HG02840 (cell line): ENCODE measurements at regions not wholly inside any gene's neighbourhood (a gene's known extent, or its start where the extent isn't known, plus 50 kb on each side); places are given as distances from the start of the nearest gene placed in this dataset.
"Not testable (repeated sequence)": the region's sequence is repeated elsewhere in the genome, so short reads cannot be mapped to it uniquely, and the experiment has no call there.

Source experiments
- ATAC-seq: cut with Tn5 transposase; IDR thresholded peaks from one replicate; pipeline ENCODE4 v1.9.1; 2021; ENCODE audit warnings: mild to moderate bottlenecking, moderate library complexity, moderate number of reproducible peaks; ENCODE audit not compliant: unreplicated experiment, low FRiP score

DNA sequence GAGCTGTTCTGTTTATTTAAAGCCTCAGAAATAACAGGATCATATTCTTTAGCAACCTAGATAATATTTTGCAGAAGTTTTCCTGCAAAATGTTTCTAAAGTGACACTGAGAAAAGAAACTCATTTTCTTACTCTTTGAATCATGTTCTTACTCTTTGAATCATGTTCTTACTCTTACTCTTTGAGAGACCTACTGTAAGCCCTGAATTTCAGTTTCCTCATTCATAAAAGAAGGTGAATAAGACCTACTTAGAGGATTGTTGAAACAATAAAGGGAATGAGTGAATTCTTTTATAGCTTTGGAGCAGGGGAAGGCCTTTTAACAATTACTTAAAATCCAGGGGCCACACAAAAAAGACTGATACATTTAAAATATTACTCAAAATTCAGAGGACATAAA is 221.7 kb upstream of the CMC1 start:
- ATAC-seq: no peak

DNA sequence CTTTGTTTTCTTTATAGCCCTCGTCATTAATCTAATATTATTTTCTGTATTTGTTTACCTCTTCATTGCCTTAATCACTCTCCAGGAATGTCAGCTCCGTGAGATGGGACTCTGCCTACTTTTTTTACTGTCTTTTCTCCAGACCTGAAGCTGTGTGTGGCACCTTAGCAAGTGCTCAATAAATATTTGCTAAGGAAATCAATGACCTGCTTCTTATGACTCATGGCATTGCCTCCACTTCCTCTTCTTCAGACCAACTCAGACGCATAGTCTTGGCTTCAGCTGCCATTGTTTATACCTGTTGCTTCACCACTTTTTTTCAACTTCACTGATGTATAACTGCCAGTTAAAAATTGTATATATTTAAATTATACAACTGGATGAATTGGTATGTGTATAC is 218.5 kb upstream of the CMC1 start:
- ATAC-seq: no peak

DNA sequence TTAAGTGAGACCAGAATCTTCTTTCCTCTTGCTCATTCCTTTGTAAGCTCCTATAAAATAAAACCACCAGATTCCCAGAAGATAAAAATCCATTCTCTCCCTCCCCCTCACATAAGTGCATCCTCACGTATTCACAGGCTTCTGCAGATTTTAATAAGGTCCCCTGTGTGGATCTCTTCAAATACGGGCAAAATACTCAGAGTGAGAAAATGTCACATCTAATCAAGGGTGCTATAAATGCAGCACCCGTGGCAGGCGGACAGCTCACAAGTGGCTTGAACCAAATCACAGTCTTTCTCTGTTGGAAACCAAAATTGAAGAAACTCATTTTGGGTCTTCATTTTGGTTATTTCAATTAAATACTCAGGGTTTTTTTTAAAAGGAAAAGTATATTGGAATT is 212.9 kb upstream of the CMC1 start:
- ATAC-seq: no peak

DNA sequence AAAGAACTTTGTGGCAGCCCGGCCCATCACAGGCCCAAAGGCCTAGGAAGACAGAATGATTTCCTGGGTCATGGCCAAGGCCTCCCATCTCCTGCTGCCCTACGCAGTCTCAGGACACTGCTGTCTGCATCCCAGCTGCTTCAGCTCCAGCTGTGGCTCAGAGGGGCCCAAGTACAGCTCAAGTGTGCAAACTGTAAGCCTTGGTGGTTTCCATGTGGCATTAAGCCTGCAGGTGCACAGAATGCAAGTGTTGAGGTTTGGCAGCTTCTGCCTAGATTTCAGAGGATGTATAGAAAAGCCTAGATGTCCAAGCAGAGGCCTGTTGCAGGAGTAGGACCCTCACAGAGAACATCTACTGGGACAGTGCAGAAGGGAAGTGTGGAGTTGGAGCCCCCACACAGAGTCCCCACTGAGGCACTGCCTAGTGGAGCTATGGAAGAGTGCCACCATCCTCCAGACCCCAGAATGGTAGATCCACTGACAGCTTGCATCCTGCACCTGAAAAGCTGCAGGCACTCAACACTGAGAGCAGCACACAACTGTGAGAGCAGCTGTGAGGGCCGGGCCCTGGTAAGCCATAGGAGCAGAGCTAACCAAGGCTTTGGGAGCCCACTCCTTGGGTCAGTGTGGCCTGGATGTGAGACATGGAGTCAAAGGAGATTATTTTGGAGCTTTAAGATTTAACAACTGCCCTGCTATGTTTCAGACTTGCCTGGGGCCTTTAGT is 208.2 kb upstream of the CMC1 start:
- no peak for ATAC-seq

DNA sequence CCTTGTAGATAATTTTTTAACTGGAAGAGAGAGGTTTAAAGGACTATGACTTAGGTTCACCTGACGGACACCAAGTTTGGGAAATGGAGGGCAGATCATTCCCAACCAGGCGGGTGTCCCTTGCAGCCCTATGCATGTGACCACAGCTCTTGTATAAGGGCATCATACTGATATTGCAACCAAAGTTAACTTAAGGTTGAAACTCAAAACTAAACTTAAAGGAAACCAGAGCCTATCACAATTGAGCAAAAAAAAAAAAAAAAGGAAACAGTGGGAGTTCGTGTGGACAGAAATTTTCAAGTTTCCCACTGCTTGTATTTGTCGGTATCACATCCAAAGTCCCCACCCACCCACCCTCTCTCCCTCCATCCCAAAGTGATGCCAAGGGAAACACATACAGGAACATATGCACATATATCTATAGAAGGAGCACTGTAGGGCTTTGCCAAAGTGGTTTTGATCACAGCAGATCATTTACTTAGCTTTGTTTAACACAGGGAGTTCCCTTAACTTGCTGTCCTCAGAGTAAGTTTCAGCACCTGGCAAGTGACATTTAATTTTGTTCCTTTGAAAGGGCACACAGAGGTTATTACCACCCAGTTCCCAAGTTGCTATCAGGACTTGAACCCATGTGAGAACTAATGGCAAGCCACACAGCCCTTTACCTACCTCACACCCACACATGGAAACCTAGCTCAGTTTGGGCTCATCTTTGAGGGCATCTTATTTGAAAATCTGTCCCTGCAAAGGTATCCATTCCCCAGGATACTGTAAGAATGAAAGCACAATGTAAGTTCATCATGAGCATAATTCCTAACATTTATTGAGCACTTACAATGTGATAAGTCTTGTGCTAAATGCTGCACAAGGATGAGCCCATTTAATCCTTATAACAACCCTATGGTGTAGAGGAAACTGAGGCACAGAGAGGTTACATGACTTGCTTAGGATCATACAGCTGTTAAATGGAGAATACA is 204.5 kb upstream of the CMC1 start:
- peak; percentile 51 for ATAC-seq

DNA sequence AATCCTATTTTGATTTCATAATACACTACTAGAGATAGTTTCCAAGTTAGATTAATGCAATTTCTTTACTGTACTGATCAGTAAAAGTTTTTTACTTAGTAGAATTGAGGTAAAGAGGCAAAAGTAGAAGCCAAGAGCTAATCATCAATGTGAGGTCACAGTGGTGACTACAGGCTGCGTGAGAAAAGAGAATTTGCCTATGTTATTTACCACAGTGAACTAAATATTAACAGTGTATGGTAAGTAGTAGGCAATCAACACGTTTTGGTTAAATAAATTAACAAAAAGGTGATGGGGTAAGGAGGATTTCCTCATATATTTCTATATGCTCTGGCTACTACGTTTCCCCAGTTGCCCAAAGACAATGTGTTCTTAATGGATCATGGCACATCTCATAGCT is 202.2 kb upstream of the CMC1 start:
- ATAC-seq: no peak

DNA sequence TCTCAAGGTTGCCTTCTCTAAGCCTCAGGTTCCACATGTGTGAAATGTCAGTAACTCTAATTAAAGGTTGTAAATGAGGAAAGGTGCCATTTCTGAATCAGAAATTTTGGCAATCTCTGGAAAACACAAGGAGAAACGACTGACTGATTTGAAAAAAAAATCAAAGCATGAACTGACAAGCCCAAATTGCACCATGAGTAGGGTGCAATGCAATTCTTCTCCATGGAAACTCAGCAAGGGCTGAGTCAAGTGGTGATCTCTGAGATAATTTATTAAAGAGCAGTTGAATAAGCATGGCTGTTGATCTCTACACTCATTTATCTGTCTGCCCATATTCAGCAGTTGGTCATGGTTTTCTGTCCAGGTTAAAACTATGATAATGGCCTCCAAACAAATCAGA is 201.6 kb upstream of the CMC1 start:
- no peak for ATAC-seq

DNA sequence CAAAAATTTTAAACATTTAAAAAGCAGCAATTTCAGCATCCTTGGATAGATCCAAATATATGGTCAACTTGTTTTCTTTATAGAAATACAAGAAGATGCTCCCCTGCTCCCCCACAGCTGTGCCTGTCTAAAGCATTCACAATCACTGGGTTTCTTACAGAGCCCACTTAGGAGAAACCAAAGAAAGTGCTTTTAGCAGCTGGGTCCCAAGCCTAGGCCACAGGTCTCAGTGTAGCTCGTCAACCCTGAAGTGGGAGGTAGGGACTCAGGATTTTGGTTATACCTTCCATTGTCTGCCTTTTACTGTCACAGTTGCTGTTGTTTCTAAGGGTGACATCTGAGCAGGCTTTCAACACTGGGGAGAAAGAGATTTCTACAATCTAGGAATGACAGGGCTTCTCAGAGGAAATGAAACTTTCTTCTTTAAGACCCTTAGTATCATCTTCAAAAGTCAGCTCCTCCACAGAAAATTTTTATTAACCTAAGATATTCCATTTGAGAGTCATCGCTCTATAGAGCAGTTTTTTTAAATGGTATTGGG is 199.3 kb upstream of the CMC1 start:
- ATAC-seq: peak; percentile 49

DNA sequence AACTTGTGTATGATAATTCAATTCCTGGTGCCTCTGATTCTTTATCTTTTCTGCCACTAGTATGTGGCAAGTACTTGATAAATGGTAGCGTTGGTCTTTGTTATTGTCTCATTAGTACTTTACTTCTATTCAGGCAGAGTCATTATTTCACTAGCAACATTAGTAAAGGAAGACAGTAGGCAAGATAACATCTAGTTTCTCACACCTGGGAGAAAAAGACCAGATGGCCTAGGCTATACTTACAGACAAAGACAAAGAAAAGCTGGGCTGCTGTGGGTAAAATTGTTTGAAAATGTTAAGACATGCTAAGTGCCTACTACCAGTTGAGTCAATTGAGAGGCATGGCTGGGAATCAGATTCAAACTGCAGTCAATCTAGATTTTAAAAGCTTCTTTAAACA is 198.7 kb upstream of the CMC1 start:
- ATAC-seq: peak; percentile 50

DNA sequence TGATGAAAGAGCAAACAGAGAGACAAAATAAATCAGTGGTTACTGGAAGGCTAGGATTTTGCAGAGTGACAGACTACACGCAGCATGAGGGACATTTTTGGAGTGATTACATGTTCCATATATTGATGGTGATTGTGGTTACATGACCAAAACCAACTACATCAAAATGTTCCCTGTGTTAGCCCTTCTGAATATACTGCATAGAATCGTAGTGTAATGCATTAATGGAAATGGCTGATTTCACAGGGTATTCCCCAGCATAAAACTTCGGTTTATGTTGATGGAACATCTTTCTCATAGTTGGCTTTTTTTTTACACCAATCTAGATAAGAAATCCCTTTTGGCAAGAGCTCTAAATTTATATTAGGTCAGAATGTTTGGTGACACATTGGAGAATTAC is 191.3 kb upstream of the CMC1 start:
- no peak for ATAC-seq

DNA sequence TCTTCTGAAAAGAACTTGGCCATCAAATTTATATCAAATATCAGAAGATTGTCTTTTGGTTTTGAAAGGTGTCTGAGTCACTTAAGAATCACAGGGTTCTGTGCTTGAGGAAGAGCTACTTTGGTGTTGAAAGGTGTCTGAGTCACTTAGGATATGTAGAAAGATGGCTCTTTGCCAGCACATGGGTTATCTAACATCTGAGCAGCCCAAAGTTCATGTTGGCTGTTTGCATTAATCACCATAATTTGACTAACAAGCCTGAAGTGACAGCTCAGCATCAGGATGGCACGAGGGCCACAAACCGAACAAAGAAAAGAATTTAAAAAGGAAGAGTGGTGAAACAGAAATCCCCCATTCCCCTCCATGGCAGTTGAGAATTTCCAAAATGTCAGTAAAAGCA is 190.5 kb upstream of the CMC1 start:
- ATAC-seq: no peak

DNA sequence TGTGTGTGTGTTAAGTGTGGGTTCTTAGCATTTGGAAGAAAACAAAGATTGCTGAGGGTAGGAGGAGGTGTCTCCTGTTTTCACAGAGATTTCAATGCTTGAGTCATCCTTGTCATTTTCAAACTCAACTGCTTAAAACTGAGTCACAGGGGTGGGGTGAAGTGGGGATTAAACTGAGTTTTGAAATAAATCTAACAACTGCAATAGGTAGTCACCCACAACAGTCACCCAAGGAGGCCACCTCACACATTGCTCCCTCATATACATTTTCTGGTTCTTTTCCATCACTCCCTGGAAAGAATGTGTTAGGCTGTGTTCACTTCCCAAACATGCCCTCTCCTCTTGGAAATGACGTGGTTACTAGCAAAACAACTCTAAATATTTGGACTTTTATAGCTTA is 187.7 kb upstream of the CMC1 start:
- ATAC-seq: no peak

DNA sequence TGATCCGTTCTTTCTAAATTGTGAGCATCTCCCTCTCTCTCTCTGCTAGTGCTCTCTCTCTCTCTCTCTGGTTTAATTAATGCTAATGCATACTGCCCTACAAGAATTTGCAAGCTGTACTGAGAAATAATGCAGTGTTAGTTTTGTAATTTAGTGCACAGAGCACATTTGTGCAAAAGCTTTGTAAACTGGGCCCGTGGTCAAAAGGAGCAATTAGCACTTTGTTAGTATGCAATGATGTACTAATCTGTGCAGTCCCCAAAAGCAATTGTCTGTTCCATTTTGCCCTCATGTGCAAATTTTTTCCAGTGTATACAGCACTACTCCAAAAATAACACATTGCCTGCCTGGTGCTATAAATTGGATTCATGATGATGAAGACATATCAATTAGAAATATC is 184.6 kb upstream of the CMC1 start:
- no peak for ATAC-seq

DNA sequence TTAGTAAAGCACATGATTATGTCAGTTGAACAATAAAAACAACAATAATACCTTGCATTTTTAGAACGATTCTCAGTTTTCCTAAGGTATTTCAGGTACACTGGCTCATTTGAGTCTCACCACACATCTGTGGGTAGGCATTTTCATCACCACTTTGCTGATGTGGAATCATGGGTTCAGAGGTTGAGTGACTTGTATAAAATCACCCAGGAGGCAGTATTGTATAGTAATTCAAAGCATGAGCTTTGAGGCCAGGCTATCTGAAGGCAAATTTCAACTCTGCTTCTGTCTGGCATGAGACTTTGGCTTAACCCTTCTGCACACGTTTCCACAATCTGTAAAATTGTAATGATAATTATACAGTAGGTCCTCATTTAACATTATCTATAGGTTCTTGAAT is 183.9 kb upstream of the CMC1 start:
- ATAC-seq: no peak

DNA sequence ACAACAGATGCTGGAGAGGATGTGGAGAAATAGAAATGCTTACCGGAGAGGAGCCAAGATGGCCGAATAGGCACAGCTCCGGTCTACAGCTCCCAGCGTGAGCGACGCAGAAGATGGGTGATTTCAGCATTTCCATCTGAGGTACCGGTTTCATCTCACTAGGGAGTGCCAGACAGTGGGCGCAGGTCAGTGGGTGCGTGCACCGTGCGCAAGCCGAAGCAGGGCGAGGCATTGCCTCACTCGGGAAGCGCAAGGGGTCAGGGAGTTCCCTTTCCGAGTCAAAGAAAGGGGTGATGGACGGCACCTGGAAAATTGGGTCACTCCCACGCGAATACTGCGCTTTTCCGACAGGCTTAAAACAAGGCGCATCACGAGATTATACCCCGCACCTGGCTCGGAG is 182.2 kb upstream of the CMC1 start:
- not testable (repeated sequence) for ATAC-seq

DNA sequence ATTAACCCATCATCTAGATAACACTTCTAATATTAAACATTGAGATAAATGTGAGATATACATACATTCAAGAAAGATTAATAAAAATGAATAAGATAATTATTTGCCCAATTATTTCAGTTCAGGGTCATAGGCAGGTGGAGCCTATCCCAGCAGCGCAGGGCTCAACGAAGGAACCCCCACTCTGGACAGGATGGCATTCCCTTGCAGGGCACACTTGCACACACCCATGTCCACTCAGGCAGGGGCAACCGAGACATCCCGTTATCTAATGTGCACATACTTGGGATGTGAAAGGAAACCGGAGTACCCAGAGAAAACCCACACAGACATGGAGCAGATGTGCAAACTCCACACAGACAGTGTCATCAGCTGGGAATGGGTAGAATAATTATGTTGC is 175.4 kb upstream of the CMC1 start:
- no peak for ATAC-seq

DNA sequence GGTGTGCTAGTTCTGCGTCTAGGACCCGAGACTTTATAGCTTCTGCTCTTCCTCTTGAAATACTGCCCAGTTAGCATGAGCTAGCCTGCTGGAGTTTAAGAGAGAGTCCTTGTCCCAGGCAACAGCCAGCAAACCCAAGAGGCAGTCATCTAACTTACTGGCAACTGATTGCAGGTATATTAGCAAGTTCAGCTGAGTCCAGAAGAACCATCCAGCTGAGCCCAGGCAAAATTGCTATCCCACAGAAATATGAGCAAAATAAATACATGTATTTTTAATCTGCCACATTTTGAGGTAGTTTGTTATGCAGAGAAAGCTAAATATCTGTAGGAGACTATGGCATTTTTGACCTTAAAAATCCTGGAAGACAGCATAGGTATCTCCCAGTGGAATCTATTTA is 174.4 kb upstream of the CMC1 start:
- ATAC-seq: no peak

DNA sequence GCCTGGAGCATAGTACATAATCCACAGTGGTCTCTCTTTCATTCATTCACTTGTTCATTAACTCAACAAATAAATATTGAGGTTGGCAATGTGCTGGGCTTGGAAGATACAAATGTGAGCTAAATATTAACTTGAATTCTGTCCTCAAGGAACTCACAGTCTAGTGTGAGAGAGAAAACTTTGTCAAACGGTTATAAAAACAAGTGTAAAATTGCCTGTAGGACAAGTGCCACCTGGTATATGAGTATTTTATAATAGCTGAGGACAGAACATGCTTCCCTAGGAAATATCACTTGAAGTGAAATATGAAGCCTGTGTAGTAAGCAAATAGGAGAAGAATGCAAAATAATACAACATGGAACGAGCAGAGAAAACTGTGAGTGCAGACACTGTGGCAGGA is 173.1 kb upstream of the CMC1 start:
- ATAC-seq: no peak

DNA sequence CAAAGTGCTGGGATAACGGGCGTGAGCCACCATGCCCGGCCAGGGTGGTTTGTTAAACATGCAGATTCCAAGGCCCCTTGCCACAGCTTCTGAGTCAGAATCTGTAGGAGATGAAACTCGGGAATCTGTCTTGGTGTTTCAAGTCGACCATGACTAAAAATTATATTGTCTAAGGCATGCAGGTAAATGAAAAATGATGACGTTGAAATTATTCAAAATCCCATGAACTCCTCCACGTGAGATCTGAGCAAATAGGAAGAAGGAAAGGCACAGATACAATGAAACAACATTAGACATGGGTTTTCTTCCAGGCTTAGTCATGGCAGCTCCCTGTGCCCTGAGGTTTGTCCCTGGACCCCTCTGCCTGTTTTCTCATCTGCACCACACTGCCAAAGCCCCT is 172.0 kb upstream of the CMC1 start:
- ATAC-seq: no peak

DNA sequence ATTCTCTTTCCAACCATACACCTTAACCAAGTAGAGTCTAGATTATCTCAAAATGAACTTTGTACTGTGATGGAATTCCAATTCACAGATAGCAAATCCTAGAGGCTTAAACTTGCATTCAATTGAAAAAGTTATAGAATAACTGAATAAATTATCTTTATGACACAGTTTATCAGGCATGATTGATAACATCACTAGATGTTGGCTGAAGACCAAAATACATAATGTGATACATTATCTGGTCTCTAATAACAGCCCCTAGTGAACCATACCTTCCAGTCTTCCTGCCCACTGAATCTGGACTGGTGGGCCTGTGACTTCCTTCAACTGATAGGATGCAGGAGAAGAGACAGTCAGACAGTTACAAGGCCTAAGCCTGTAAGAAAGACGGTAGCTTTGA is 165.2 kb upstream of the CMC1 start:
- no peak for ATAC-seq

DNA sequence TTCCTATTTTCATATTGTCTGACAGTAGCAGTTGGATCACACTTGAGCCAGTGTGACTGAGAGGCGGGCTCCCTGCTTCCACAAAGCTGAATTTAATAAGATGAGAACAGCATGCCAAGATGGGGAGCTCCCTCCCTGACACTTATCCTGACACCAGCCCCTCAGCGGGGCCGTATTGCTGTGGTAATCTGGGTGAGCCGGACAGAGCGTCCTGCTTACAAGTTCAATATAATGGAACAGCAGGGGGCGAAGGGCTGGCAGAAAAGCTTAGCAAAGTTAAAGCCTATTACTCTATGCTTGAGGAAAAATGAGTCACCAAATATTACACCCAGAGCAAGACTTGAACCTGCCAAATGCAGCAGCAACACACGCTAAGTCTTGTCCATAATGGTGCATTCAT is 163.8 kb upstream of the CMC1 start:
- no peak for ATAC-seq

DNA sequence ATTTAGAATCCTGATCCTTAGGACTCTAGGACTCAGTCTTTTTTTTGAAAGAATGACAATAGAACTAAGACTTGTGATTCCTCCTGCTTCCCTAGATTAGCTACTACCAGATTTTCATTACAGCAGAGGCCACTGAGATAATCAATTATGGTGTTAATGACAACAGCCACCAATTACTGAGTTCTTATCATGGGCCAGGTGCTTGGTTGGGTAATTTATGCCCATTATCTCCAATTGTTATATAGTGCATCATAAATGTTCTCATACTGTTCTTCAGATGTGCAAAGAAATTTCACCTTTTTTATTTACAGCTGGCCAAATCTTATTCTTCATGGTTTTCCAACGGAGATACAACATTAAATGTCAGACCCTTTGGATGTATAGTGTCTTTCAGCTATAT is 162.9 kb upstream of the CMC1 start:
- ATAC-seq: no peak
